GM18498 (cell line): ENCODE measurements at regions not wholly inside any gene's neighbourhood (a gene's known extent, or its start where the extent isn't known, plus 50 kb on each side); places are given as distances from the start of the nearest gene placed in this dataset.
"Not testable (repeated sequence)": the region's sequence is repeated elsewhere in the genome, so short reads cannot be mapped to it uniquely, and the experiment has no call there.

Experiments
- ATAC-seq: cut with Tn5 transposase; IDR thresholded peaks from one replicate; pipeline ENCODE4 v1.9.1; 2021; ENCODE audit warnings: mild to moderate bottlenecking, moderate library complexity; ENCODE audit not compliant: unreplicated experiment

GRCh38 chr1:55311979-55312378, 96.8 kb upstream of the USP24 start:
- no peak for ATAC-seq

- no peak for ATAC-seq
Observed at GRCh38 chr1:55311057-55311641, 96.0 kb upstream of the USP24 start.

- ATAC-seq: no peak
Observed at GRCh38 chr1:55310505-55310971, 95.4 kb upstream of the USP24 start.

GRCh38 chr1:55309786-55310504, 94.8 kb upstream of the USP24 start:
- no peak for ATAC-seq

- no peak for ATAC-seq
Observed at GRCh38 chr1:55309053-55309452, 93.9 kb upstream of the USP24 start.

GRCh38 chr1:55305735-55306134, 90.6 kb upstream of the USP24 start:
- ATAC-seq: no peak

- ATAC-seq: no peak
Observed at GRCh38 chr1:55304229-55304740, 89.1 kb upstream of the USP24 start.

GRCh38 chr1:55302972-55303371, 87.8 kb upstream of the USP24 start:
- ATAC-seq: no peak

- no peak for ATAC-seq
Observed at GRCh38 chr1:55301912-55302311, 86.7 kb upstream of the USP24 start.

- ATAC-seq: no peak
Observed at GRCh38 chr1:55300975-55301374, 85.8 kb upstream of the USP24 start.

- no peak for ATAC-seq
Observed at GRCh38 chr1:55298167-55298894, 83.2 kb upstream of the USP24 start.

- ATAC-seq: not testable (repeated sequence)
Observed at GRCh38 chr1:55296247-55296646, 81.1 kb upstream of the USP24 start.

- no peak for ATAC-seq
Observed at GRCh38 chr1:55289614-55290013, 74.5 kb upstream of the USP24 start.

- no peak for ATAC-seq
Observed at GRCh38 chr1:55289042-55289441, 73.9 kb upstream of the USP24 start.

GRCh38 chr1:55288245-55288644, 73.1 kb upstream of the USP24 start:
- ATAC-seq: peak; percentile 90

GRCh38 chr1:55287723-55288122, 72.6 kb upstream of the USP24 start:
- ATAC-seq: peak; percentile 45

GRCh38 chr1:55286856-55287602, 71.9 kb upstream of the USP24 start:
- no peak for ATAC-seq

GRCh38 chr1:55285834-55286233, 70.7 kb upstream of the USP24 start:
- no peak for ATAC-seq

GRCh38 chr1:55284856-55285255, 69.7 kb upstream of the USP24 start:
- ATAC-seq: no peak

GRCh38 chr1:55282058-55282457, 66.9 kb upstream of the USP24 start:
- no peak for ATAC-seq

GRCh38 chr1:55280731-55281130, 65.6 kb upstream of the USP24 start:
- ATAC-seq: no peak
